HepG2 (cell line): ENCODE measurements at regions not wholly inside any gene's neighbourhood (a gene's known extent, or its start where the extent isn't known, plus 50 kb on each side); places are given as distances from the start of the nearest gene placed in this dataset.
A peak's percentile ranks its signal among the peaks of the same experiment; 100 is the strongest.

Experiments used
- BATF2 ChIP-seq: sonication (generic); formaldehyde crosslinking; IDR thresholded peaks from 2 replicates; pipeline ENCODE4 v1.8.0; 2022; ENCODE audit warnings: mild to moderate bottlenecking, missing genetic modification reagents, moderate library complexity
- CENPT ChIP-seq: sonication (generic); formaldehyde crosslinking; IDR thresholded peaks from 2 replicates; pipeline ENCODE4 v1.8.0; 2022; ENCODE audit warnings: low read depth, mild to moderate bottlenecking, moderate library complexity, missing genetic modification reagents
- CTCF ChIP-seq: sonication (generic); formaldehyde crosslinking; IDR thresholded peaks from 2 replicates; pipeline ENCODE4 v1.5.0; 2020; ENCODE audit warnings: mild to moderate bottlenecking, missing genetic modification reagents, moderate library complexity
- DNMT3B ChIP-seq: conservative IDR thresholded peaks from 2 replicates; pipeline ENCODE4 v1.6.1; 2016; ENCODE audit warnings: missing biosample characterization, control low read depth
- HIVEP1 ChIP-seq: sonication (generic); formaldehyde crosslinking; IDR thresholded peaks from 2 replicates; pipeline ENCODE4 v1.4.0; 2020; ENCODE audit warnings: mild to moderate bottlenecking, missing genetic modification reagents
- IRX3 ChIP-seq: sonication (generic); formaldehyde crosslinking; IDR thresholded peaks from 2 replicates; pipeline ENCODE4 v1.8.1; 2023; ENCODE audit warnings: mild to moderate bottlenecking, low read depth, missing genetic modification reagents, borderline replicate concordance
- MAX ChIP-seq: IDR thresholded peaks from 2 replicates; pipeline ENCODE4 v1.6.1; 2012; ENCODE audit warnings: inconsistent platforms
- MYPOP ChIP-seq: sonication (generic); formaldehyde crosslinking; IDR thresholded peaks from 2 replicates; pipeline ENCODE4 v1.8.1; 2023; ENCODE audit warnings: mild to moderate bottlenecking, moderate library complexity, missing genetic modification reagents
- PITX1 ChIP-seq: sonication (generic); formaldehyde crosslinking; IDR thresholded peaks from 2 replicates; pipeline ENCODE4 v1.5.1; 2020; ENCODE audit warnings: mild to moderate bottlenecking, missing genetic modification reagents
- THAP11 ChIP-seq: IDR thresholded peaks from 2 replicates; pipeline ENCODE4 v1.6.1; 2016; ENCODE audit warnings: missing biosample characterization, missing genetic modification reagents
- TOE1 ChIP-seq: sonication (generic); formaldehyde crosslinking; IDR thresholded peaks from 2 replicates; pipeline ENCODE4 v1.4.0; 2020; ENCODE audit warnings: mild to moderate bottlenecking, missing genetic modification reagents
- ZBTB8A ChIP-seq: sonication (generic); formaldehyde crosslinking; IDR thresholded peaks from 2 replicates; pipeline ENCODE4 v1.4.0; 2020; ENCODE audit warnings: mild to moderate bottlenecking, low read depth, missing genetic modification reagents, borderline replicate concordance
- ZFP82 ChIP-seq: sonication (generic); formaldehyde crosslinking; IDR thresholded peaks from 2 replicates; pipeline ENCODE4 v1.5.1; 2020; ENCODE audit warnings: mild to moderate bottlenecking, missing genetic modification reagents, borderline replicate concordance
- ZFYVE20 ChIP-seq: sonication (generic); formaldehyde crosslinking; IDR thresholded peaks from 2 replicates; pipeline ENCODE4 v1.8.0; 2023; ENCODE audit warnings: low read depth, mild to moderate bottlenecking, moderate library complexity, missing genetic modification reagents, borderline replicate concordance
- ZKSCAN1 ChIP-seq: fragments of 150-350 bp; IDR thresholded peaks from 2 replicates; pipeline ENCODE4 v1.6.1; 2014; ENCODE audit warnings: low read length
- ZNF124 ChIP-seq: sonication (generic); formaldehyde crosslinking; IDR thresholded peaks from 2 replicates; pipeline ENCODE4 v1.4.0; 2020; ENCODE audit warnings: missing genetic modification reagents
- ZNF343 ChIP-seq: sonication (generic); formaldehyde crosslinking; IDR thresholded peaks from 2 replicates; pipeline ENCODE4 v1.4.0; 2020; ENCODE audit warnings: mild to moderate bottlenecking, missing genetic modification reagents
- ZSCAN20 ChIP-seq: sonication (generic); formaldehyde crosslinking; IDR thresholded peaks from 2 replicates; pipeline ENCODE4 v1.4.0; 2020; ENCODE audit warnings: missing genetic modification reagents, mild to moderate bottlenecking, borderline replicate concordance
- TF ChIP-seq, protein P1 (sequence below): sonication (generic); formaldehyde crosslinking; IDR thresholded peaks from 2 replicates; pipeline ENCODE4 v1.4.0; 2020; ENCODE audit warnings: missing genetic modification reagents
- TF ChIP-seq, protein P2 (sequence below): sonication (generic); formaldehyde crosslinking; conservative IDR thresholded peaks from 2 replicates; pipeline ENCODE4 v1.4.0; 2020; ENCODE audit warnings: missing genetic modification reagents
- TF ChIP-seq, protein P3 (sequence below): sonication (generic); formaldehyde crosslinking; IDR thresholded peaks from 2 replicates; pipeline ENCODE4 v1.4.0; 2020; ENCODE audit warnings: mild to moderate bottlenecking, missing genetic modification reagents

- TF ChIP-seq ZFP82 (CRISPR knock-in tag) (no peak), ZNF124 (no peak), ZNF343 (CRISPR knock-in tag) (no peak), HIVEP1 (CRISPR knock-in tag) (no peak), CTCF (CRISPR knock-in tag) (peak; percentile 95), MYPOP (CRISPR knock-in tag) (peak; percentile 97), THAP11 (CRISPR knock-in tag) (peak; percentile 41; the same call in 1 of the 2 replicates), CENPT (no peak), PITX1 (CRISPR knock-in tag) (no peak), ZBTB8A (CRISPR knock-in tag) (no peak), BATF2 (no peak), MAX (no peak), ZFYVE20 (CRISPR knock-in tag) (no peak), ZSCAN20 (CRISPR knock-in tag) (no peak), ZKSCAN1 (no peak), DNMT3B (no peak), TOE1 (CRISPR knock-in tag) (no peak), IRX3 (CRISPR knock-in tag) (no peak)
- TF ChIP-seq, protein P1, sequence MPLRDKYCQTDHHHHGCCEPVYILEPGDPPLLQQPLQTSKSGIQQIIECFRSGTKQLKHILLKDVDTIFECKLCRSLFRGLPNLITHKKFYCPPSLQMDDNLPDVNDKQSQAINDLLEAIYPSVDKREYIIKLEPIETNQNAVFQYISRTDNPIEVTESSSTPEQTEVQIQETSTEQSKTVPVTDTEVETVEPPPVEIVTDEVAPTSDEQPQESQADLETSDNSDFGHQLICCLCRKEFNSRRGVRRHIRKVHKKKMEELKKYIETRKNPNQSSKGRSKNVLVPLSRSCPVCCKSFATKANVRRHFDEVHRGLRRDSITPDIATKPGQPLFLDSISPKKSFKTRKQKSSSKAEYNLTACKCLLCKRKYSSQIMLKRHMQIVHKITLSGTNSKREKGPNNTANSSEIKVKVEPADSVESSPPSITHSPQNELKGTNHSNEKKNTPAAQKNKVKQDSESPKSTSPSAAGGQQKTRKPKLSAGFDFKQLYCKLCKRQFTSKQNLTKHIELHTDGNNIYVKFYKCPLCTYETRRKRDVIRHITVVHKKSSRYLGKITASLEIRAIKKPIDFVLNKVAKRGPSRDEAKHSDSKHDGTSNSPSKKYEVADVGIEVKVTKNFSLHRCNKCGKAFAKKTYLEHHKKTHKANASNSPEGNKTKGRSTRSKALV (CRISPR knock-in tag) = peak; percentile 96
- TF ChIP-seq, protein P2, sequence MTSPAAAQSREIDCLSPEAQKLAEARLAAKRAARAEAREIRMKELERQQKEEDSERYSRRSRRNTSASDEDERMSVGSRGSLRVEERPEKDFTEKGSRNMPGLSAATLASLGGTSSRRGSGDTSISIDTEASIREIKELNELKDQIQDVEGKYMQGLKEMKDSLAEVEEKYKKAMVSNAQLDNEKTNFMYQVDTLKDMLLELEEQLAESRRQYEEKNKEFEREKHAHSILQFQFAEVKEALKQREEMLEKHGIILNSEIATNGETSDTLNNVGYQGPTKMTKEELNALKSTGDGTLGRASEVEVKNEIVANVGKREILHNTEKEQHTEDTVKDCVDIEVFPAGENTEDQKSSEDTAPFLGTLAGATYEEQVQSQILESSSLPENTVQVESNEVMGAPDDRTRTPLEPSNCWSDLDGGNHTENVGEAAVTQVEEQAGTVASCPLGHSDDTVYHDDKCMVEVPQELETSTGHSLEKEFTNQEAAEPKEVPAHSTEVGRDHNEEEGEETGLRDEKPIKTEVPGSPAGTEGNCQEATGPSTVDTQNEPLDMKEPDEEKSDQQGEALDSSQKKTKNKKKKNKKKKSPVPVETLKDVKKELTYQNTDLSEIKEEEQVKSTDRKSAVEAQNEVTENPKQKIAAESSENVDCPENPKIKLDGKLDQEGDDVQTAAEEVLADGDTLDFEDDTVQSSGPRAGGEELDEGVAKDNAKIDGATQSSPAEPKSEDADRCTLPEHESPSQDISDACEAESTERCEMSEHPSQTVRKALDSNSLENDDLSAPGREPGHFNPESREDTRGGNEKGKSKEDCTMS = no peak
- TF ChIP-seq, protein P3, sequence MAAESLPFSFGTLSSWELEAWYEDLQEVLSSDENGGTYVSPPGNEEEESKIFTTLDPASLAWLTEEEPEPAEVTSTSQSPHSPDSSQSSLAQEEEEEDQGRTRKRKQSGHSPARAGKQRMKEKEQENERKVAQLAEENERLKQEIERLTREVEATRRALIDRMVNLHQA (CRISPR knock-in tag) = no peak
These were observed 190.7 kb upstream of the NDN start (continued) for GRCh38 chr15:23877502-23878412.
